ENCODE measurements at regions not wholly inside any gene's neighbourhood (a gene's known extent, or its start where the extent isn't known, plus 50 kb on each side); places are given as distances from the start of the nearest gene placed in this dataset.

DNA sequence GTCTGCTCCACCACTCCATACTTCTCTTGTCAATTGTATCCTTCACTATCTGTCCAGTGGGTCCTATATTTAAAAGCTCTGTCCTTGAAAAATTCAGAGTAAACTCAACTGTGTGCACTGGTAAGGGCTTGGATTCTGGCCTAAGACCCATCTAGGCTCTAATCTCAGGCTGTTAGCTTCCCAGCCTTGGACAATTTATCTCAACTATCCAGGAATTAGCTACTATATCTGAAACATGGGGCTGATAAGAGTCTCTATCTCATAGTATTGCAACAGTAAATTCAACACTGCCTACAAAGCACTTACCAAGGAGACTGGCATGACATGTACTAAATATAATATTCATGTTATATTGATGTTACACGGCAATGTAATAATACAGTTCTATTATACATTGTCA is 303.4 kb downstream of the XPNPEP1 start:
- TF ChIP-seq, protein P1, sequence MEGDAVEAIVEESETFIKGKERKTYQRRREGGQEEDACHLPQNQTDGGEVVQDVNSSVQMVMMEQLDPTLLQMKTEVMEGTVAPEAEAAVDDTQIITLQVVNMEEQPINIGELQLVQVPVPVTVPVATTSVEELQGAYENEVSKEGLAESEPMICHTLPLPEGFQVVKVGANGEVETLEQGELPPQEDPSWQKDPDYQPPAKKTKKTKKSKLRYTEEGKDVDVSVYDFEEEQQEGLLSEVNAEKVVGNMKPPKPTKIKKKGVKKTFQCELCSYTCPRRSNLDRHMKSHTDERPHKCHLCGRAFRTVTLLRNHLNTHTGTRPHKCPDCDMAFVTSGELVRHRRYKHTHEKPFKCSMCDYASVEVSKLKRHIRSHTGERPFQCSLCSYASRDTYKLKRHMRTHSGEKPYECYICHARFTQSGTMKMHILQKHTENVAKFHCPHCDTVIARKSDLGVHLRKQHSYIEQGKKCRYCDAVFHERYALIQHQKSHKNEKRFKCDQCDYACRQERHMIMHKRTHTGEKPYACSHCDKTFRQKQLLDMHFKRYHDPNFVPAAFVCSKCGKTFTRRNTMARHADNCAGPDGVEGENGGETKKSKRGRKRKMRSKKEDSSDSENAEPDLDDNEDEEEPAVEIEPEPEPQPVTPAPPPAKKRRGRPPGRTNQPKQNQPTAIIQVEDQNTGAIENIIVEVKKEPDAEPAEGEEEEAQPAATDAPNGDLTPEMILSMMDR (conservative IDR thresholded peaks at IDR 0.05; ENCODE audit: low read length): no peak
- no peak for TF ChIP-seq EZH2phosphoT487 (IDR thresholded peaks at IDR 0.05; ENCODE audit: borderline replicate concordance)
- Histone ChIP-seq H3K9me2 (replicated peaks; ENCODE audit: low read depth, low read length) (no peaks in the 10 kb centered on the region), H3K27me3 (ENCODE audit: insufficient read depth, low read length, poor library complexity, severe bottlenecking) (no peaks in the 10 kb centered on the region), H3K79me2 (ENCODE audit: insufficient read depth, low read length) (no peaks in the 10 kb centered on the region), H4K20me1 (ENCODE audit: insufficient read depth, low read length, poor library complexity, severe bottlenecking) (no peaks in the 10 kb centered on the region), H3K4me3 (ENCODE audit: low read length, poor library complexity, severe bottlenecking) (no peak overlapping the region), H3K9ac (ENCODE audit: low read depth, low read length, poor library complexity, severe bottlenecking) (no peak overlapping the region), H3K9me3 (ENCODE audit: insufficient read depth, low read depth, low read length) (no peaks in the 10 kb centered on the region), H3K4me2 (ENCODE audit: low read depth, low read length, poor library complexity, severe bottlenecking) (no peak overlapping the region), H3K4me1 (ENCODE audit: insufficient read depth, low read length, poor library complexity, severe bottlenecking) (no peaks in the 10 kb centered on the region), H3F3A (ENCODE audit: low read depth) (no peaks in the 10 kb centered on the region), H2AFZ (ENCODE audit: low read length) (no peak overlapping the region), H3K36me3 (ENCODE audit: insufficient read depth, low read length) (no peaks in the 10 kb centered on the region)

DNA sequence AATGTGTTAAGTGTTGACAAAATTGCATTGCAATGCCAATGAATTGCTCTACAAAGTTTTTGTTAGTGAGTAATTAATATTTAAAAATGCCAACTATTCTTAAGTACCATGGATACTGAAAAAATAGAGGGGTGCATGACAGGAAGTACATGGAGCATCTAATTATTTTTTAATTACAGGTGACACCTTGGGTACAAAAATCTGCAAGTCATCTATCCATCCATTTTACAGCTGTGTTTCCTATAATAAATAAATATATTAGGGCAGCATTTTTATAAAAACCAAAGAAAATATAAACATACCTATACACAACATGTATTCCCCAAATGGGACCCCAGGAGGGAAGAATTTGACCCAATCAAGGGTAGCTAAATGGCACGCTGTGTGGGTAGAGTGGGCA is 304.6 kb downstream of the XPNPEP1 start:
- Histone ChIP-seq H3K9me2 (replicated peaks; ENCODE audit: low read depth, low read length) (no peaks in the 10 kb centered on the region), H3K79me2 (ENCODE audit: insufficient read depth, low read length) (no peaks in the 10 kb centered on the region), H3K9me3 (ENCODE audit: insufficient read depth, low read depth, low read length) (no peaks in the 10 kb centered on the region), H3K27me3 (ENCODE audit: insufficient read depth, low read length, poor library complexity, severe bottlenecking) (no peaks in the 10 kb centered on the region), H3K36me3 (ENCODE audit: insufficient read depth, low read length) (no peaks in the 10 kb centered on the region), H3K4me2 (ENCODE audit: low read depth, low read length, poor library complexity, severe bottlenecking) (no peak overlapping the region), H3K4me3 (ENCODE audit: low read length, poor library complexity, severe bottlenecking) (no peak overlapping the region), H3K4me1 (ENCODE audit: insufficient read depth, low read length, poor library complexity, severe bottlenecking) (no peaks in the 10 kb centered on the region), H3K9ac (ENCODE audit: low read depth, low read length, poor library complexity, severe bottlenecking) (no peak overlapping the region), H2AFZ (ENCODE audit: low read length) (no peak overlapping the region), H4K20me1 (ENCODE audit: insufficient read depth, low read length, poor library complexity, severe bottlenecking) (no peaks in the 10 kb centered on the region), H3F3A (ENCODE audit: low read depth) (no peaks in the 10 kb centered on the region)
- TF ChIP-seq, protein P1 (conservative IDR thresholded peaks at IDR 0.05; ENCODE audit: low read length): no peak
- no peak for TF ChIP-seq EZH2phosphoT487 (IDR thresholded peaks at IDR 0.05; ENCODE audit: borderline replicate concordance)

GRCh38 chr10:109618301-109618700 is 305.0 kb downstream of the XPNPEP1 start:
- Histone ChIP-seq H3K9me3 (ENCODE audit: insufficient read depth, low read depth, low read length) (no peaks in the 10 kb centered on the region), H3K4me3 (ENCODE audit: low read length, poor library complexity, severe bottlenecking) (no peak overlapping the region), H3K4me2 (ENCODE audit: low read depth, low read length, poor library complexity, severe bottlenecking) (no peak overlapping the region), H3K9ac (ENCODE audit: low read depth, low read length, poor library complexity, severe bottlenecking) (no peak overlapping the region), H4K20me1 (ENCODE audit: insufficient read depth, low read length, poor library complexity, severe bottlenecking) (no peaks in the 10 kb centered on the region), H3K36me3 (ENCODE audit: insufficient read depth, low read length) (no peaks in the 10 kb centered on the region), H3F3A (ENCODE audit: low read depth) (no peaks in the 10 kb centered on the region), H3K27me3 (ENCODE audit: insufficient read depth, low read length, poor library complexity, severe bottlenecking) (no peaks in the 10 kb centered on the region), H3K4me1 (ENCODE audit: insufficient read depth, low read length, poor library complexity, severe bottlenecking) (no peaks in the 10 kb centered on the region), H3K9me2 (replicated peaks; ENCODE audit: low read depth, low read length) (no peaks in the 10 kb centered on the region), H2AFZ (ENCODE audit: low read length) (no peak overlapping the region), H3K79me2 (ENCODE audit: insufficient read depth, low read length) (no peaks in the 10 kb centered on the region)
- no peak for TF ChIP-seq EZH2phosphoT487 (IDR thresholded peaks at IDR 0.05; ENCODE audit: borderline replicate concordance)
- TF ChIP-seq, protein P1 (conservative IDR thresholded peaks at IDR 0.05; ENCODE audit: low read length): no peak

Measured in Loucy (cell line).